AG04450 (cell line): ENCODE measurements at regions not wholly inside any gene's neighbourhood (a gene's known extent, or its start where the extent isn't known, plus 50 kb on each side); places are given as distances from the start of the nearest gene placed in this dataset.
A peak's percentile ranks its signal among the peaks of the same experiment; 100 is the strongest.

Experiments used
- CTCF ChIA-PET: fragments of 300-600, 350-600 bp; formaldehyde crosslinking; extraction: SDS; loops from one replicate; lab custom pipeline; 2022; ENCODE audit warnings: antibody characterized with exemption, inconsistent platforms; lab: Charles Lee
- POLR2A ChIA-PET: fragments of 350-600 bp; formaldehyde crosslinking; extraction: SDS; loops from one replicate; lab custom pipeline; 2021; ENCODE audit warnings: antibody characterized with exemption, inconsistent platforms; lab: Yijun Ruan, JAX
- DNase-seq: peaks from one replicate; pipeline ENCODE4 v3.0.0-alpha.2; 2011; ENCODE audit warnings: low read depth, low spot score
- H3K27ac ChIP-seq: one replicate; pipeline ENCODE4 v1.5.1; 2012; ENCODE audit warnings: low read depth, low read length, control low read depth
- H3K27me3 ChIP-seq: one replicate; pipeline ENCODE4 v1.6.0; 2012; ENCODE audit warnings: low read length; ENCODE audit not compliant: control insufficient read depth, insufficient read depth
- H3K4me3 ChIP-seq: 2 replicates; pipeline ENCODE4 v1.5.1; 2011; ENCODE audit warnings: mild to moderate bottlenecking, low read depth, low read length, control low read depth
- H3K9me3 ChIP-seq: 2 replicates; pipeline ENCODE4 v1.5.1; 2012; ENCODE audit warnings: low read length; ENCODE audit not compliant: control insufficient read depth, insufficient read depth
- CTCF ChIP-seq: IDR thresholded peaks from 2 replicates; pipeline ENCODE4 v1.5.1; 2011; ENCODE audit warnings: low read depth, low read length, control low read depth, inconsistent platforms

DNA sequence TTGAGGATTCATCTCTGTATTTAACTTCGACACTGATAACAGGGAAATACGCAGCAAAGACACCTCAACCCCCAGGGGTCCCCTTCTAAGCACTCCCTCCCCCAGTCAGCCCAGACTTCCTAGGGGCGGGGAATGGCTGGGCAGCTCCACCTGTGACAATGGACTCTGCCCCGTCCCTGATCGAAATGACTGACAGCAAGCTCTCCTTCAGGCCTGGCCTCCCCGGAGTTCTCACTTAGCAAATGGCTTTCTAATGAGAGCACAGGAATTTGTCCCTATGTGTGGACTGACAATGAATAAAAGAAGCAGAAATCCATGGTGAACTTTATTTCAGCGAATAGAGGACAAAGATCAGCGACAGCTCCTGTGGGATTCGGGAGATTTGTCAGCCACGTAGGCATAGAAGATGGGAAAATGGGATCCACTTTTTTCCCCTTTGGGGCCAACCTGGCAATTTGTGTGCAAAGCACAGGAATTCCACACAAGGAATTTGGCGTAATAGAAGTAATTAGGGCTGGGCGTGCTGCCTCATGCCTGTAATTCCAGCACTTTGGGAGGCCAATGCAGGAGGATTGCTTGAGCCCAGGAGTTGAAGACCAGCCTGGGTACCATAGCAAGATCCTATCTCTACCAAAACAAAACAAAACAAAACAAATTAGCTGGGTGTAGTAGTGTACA is 63.8 kb downstream of the TNFAIP2 start:
- Histone ChIP-seq H3K4me3 (no peak overlapping the region), H3K27me3 (peaks cover 56% of the 10 kb centered on the region), H3K9me3 (no peaks in the 10 kb centered on the region; the same call in 1 of the 2 replicates), H3K27ac (no peak overlapping the region)
- no peak for DNase-seq
- ChIA-PET CTCF (interaction anchor here (0.7 to 6.7 kb wide), 7 partner anchors 10 to 112 kb away, joined by 3 to 50 read pairs (median 4); no protein-coding TSS in a partner anchor), POLR2A (no interaction called here)
- no peak for TF ChIP-seq CTCF

- Histone ChIP-seq H3K27ac (no peak overlapping the region), H3K4me3 (no peak overlapping the region), H3K27me3 (peaks cover 59% of the 10 kb centered on the region), H3K9me3 (no peaks in the 10 kb centered on the region; the same call in 1 of the 2 replicates)
- ChIA-PET CTCF (interaction anchor here (2.5 to 6.7 kb wide), 2 partner anchors 83 to 113 kb away, joined by 19 to 50 read pairs; no protein-coding TSS in a partner anchor), POLR2A (no interaction called here)
- no peak for TF ChIP-seq CTCF
- DNase-seq: no peak
Observed at GRCh38 chr14:103187911-103188310, 64.7 kb downstream of the TNFAIP2 start.

DNA sequence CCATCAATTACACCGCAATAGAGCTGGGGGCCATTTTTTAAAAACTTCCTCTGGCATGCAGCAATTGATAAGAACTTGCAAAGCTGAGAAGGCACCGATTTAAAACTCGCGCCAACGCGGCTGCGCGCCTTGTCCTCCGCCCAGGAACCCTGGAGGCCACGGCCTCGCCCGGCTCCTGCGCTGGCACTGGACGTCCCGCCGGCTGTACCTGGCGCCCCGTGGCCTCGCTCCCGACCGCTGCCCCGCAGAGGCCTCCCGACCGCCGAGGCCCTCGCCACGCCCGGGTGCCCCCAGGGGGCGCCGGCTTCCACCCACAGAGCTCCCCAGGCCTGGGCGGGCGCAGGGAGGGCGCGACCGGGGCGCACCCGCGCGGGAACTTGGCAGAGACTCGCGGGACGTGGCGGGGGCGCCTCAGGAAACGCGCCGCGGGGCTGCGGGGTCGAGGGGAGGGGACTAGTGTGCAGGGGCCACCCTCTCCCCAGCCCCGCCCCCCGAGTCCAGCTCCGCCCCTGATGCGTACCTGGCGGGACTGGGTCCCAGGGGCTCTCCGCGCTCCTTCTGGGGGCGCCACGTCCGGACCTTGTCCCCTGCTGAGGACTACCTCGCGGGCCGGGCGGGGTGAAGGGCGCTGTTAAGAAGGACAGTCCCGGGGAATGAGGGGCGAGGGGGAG is 65.7 kb downstream of the TNFAIP2 start:
- CTCF ChIA-PET: interaction anchor here (0.5 to 1.2 kb wide), 4 partner anchors 84 to 155 kb away, joined by 3 to 5 read pairs (median 4); no protein-coding TSS in a partner anchor
- Histone ChIP-seq H3K4me3 (peak overlapping the region; percentile 31; the same call in 1 of the 2 replicates), H3K27me3 (peaks cover 58% of the 10 kb centered on the region), H3K9me3 (no peaks in the 10 kb centered on the region; the same call in 1 of the 2 replicates), H3K27ac (no peak overlapping the region)
- POLR2A ChIA-PET: interaction anchor here (0.6 to 1.0 kb wide), 2 partner anchors 84 to 93 kb away, joined by 3 to 13 read pairs; no protein-coding TSS in a partner anchor
- DNase-seq: no peak
- TF ChIP-seq CTCF: peak; percentile 22

DNA sequence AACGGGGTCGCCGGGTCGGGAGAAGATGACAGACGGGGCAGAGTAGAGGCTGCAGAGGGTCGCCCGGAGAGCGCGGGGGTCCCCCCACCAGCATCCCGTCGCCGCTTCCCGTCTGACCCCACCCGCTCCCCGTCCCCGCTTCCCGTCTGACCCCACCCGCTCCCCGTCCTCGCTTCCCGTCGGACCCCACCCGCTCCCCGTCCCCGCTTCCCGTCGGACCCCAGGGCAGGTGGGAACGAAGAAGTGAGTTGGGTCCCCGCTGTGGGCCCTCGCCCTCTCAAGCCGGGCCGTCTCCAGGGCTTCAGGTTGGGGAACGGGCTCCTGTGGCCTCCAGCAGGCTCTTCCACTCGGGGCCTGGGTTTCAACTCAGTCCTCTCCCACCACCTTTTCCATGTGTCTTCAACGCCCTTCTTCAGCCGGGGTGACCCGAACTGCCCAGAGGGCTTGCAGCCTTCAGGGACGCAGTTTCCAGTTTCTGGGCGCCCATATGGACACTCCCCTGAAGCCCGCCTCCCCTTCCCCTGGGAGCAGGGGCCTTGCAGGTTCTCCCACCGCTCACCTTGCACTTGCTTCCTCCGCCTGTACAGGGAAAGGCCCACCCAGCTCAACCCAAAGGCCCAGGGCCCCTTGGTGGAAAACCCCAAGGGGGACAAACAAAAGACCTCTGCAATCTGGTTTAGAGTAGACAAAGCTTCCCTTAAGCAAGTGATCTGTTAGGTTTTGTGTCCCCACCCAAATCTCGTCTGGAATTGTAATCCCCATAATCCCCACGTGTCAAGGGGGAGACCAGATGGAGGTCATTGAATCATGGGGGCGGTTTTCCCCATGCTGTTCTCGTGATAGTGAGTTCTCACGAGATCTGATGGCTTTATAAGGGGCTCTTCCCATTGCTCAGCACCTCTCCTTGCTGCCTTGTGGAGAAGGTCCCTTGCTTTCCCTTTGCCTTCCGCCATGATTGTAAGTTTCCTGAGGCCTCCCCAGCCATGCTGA is 66.5 kb downstream of the TNFAIP2 start:
- Histone ChIP-seq H3K27ac (no peak overlapping the region), H3K9me3 (no peaks in the 10 kb centered on the region; the same call in 1 of the 2 replicates), H3K27me3 (peaks cover 52% of the 10 kb centered on the region), H3K4me3 (no peak overlapping the region)
- TF ChIP-seq CTCF: no peak
- ChIA-PET POLR2A (no interaction called here), CTCF (interaction anchor here (0.5 to 1.2 kb wide), 4 partner anchors 85 to 156 kb away, joined by 3 to 5 read pairs (median 4); no protein-coding TSS in a partner anchor)
- DNase-seq: no peak
